ENCODE measurements at regions not wholly inside any gene's neighbourhood (a gene's known extent, or its start where the extent isn't known, plus 50 kb on each side); places are given as distances from the start of the nearest gene placed in this dataset.
"Not testable (repeated sequence)": the region's sequence is repeated elsewhere in the genome, so short reads cannot be mapped to it uniquely, and the experiment has no call there.

DNA sequence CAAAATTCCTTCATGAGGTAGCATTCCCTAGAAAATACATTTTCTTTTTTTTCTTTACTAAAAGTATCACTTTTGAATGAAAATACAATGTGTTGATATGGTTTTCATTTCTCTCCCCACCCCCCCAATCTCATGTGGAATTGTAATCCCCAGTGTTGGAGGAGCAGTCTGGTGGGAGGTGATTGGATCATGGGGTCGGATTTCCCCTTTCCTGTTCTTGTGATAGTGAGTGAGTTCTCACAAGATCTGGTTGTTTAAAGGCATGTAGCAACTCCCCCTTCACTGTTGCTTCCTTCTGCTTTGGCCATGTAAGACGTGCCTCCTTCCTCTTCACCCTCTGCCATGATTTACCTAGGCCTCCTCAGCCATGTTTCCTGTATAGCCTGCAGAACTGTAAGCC is 790.3 kb upstream of the KCND2 start:
- DNase-seq = no peak

DNA sequence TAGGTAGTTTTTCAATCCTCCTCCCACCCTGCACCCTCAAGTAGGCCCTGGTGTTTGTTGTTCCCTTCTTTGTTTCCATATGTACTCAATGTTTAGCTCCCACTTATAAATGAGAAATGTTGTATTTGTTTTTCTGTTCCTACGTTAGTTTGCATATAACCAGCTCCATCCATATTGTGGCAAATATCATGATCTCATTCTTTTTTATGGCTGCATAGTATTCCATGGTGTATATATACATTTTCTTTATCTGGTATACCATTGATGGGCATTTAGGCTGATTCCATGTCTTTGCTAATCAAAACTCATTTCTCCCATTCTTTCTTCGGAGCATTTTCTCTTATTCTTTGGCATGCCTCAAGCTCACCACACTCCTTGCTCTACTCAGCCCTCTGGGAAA is 789.6 kb upstream of the KCND2 start:
- DNase-seq = no peak

DNA sequence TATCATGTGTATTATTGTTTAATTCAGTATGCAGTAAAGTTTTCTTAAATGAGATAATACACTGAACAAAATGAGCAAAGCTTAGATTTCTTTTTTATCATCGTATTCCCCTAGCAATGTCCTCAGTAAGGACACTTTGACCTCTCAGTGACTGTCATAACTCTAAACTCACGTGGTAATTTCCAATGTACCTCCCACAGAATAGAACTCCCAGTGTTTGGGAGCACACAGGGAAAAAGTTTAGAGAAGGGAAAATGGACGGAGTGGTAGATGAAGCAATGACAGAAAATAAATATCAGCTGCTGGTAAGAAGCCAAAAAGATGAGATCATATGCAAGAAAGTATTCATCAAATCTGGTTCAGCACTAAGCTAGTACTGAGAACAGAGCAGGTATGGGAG is 758.6 kb upstream of the KCND2 start:
- DNase-seq = no peak

DNA sequence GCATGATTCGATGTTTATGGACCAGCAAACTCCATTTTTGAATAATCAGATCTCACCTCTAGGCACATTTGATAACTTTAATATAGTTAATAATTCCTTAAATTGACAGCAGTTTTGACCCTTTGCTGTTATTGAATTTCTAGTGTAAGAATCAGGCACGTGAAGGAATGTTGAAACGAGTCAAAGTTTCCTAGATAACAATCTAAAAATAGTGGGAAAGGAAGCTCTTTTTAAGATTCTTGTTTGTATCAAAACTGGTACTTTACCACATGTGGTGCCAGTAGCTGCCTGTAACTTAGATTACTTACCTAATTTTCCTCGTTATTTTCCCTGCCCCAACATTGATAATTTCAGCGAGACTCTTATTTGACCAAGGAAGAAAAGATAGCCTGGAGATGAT is 757.8 kb upstream of the KCND2 start:
- no peak for DNase-seq

DNA sequence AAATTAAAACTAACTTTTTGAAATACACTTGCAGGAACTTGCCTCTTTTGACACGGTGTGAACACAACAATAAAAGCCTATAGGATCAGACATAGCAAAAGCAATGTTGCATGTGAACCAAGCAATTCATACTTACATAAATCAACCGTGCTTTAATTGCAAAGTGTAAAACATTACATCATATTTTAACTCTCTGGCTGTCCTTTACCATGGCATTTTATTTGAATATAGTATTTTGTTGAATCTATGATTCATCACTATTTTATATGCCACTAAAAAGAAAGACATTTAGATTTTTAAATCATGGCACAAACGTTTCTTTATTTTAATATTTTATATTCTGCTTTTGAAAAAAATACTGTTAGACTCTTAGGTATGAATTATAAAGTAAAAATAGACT is 757.0 kb upstream of the KCND2 start:
- no peak for DNase-seq

DNA sequence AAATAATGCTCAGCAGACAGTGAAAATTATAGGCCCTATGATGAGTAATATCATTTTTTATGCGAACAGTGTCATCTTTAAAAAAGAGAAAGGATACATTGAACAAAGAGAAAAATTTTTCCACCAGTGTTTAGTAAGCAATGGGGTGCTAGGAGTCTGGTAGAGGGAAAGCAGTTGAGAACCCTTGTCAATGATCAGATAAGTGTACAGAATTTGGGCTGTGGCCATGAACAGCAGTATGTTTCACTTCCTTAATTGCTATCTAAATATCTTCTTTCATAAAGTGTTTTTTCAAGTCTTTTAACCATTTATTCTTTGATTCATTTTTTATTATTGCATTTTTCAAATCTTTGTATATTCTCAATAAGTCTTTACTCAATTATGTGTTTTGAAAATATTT is 750.7 kb upstream of the KCND2 start:
- DNase-seq = no peak

DNA sequence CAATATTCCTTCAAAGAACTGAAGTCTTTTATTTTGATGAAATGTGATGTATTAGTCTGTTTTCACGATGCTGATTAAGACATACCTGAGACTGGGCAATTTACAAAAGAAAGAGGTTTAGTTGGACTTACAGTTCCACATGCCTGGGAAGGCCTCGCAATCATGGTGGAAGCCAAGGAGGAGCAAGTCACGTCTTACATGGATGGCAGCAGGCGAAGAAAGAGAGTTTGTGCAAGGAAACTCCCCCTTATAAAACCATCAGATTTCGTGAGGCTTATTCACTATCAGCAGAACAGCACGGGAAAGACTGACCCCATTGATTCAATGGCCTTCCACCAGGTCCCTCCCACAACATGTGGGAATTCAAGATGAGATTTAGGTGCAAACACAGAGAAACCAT is 750.3 kb upstream of the KCND2 start:
- no peak for DNase-seq

DNA sequence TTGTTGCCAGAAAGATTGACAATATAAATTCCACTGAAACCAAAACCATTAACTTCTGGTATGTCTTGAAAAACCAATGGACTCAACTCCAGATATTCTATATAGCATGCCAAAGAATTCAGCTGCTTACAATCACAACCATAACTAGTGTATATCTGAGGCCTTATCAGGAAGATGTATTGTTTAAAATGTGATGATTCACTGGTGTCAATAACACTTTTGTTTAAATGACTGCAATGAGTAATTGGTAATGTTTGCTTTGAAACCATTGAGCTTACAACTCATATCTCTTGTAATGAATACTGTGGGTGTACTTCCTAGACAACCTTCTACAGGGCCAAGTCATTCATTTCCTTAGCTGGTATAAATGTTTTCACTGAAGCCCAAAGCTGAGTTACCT is 727.9 kb upstream of the KCND2 start:
- DNase-seq = no peak

DNA sequence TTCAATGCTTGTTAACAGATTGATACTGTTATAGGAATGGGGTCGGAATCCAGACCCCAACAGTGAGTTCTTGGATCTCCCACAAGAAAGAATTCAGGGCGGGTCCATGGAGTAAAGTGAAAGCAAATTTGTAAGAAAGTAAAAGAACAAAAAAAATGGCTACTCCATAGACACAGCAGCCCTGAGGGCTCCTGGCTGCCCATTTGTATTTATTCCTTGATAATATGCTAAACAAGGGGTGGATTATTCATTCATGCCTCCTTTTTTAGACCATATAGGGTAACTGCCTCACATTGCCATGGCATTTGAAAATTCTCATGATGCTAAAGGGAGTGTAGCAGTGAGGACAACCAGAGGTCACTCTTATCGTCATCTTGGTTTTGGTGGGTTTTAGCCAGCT is 717.2 kb upstream of the KCND2 start:
- DNase-seq = no peak

DNA sequence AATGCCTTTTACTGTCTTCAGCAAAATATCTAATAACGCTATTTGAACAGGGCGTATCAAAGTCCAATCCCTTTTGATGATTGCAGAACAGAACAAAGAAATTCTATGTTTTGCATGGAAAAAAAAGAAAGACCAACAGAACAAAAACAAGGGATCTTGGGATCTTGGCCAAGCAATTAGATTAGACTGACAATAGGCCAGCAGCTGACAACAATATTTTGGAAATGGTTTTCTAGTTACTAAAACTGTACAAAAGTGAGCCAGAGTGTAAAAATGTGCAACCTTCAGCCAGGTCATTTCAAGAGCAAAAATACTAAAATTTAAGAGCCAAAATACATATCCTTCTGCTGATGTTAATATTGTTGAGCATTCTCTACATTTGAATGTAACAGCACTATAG is 716.5 kb upstream of the KCND2 start:
- DNase-seq = no peak

DNA sequence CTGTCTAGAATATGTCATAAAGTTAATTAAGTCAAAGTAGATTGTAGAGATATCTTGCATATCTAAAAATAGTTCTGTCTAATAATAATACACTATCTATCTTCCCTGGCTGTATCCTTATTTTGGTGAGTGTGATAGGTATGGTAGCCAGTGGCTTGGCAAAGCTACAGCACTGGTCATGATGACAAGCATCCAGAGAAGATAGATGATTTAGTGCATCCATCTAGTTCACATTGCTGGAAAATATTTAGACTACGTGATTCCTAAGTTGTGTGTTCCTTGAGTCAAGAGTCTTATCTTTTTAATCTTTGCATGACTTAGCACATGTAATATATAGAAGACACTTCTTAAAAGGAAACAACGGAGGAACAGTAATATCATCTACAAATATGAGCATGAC is 711.2 kb upstream of the KCND2 start:
- DNase-seq = no peak

DNA sequence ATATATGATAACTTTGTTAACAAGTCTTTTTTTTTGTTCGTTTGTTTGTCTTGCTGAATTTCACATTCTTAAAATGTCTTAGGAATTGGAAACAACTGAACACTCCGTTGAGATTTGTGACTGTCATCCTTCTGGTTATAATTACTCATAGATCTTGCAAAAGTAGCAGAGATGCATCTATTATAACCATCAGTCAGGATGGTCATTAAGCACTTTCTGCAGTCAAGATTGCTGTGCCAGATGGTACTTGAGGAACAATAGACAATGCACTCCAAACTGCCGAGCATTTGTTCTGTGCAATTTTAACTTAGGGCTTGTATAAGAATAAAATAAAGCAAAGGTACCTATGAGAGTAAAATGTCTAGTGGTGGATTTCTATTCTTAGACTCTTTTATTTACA is 710.1 kb upstream of the KCND2 start:
- no peak for DNase-seq

DNA sequence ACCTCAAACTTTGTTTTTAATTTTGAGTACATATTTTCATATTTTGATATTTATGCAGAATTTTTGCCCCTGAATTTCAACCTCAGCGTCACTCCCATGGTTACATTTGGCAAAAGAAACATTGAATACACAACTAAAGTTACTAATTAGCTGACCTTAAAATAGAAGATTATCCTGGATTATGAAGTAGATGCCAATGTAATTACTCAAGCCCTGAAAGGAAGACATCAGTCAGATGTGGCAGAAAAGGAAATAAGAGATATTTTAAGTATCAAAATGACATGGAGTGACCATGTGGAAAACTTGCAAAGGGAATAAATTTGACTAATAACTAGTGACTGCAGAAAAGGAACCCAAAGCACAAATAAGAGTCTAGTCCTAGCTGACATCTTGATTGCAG is 701.3 kb upstream of the KCND2 start:
- DNase-seq = no peak

DNA sequence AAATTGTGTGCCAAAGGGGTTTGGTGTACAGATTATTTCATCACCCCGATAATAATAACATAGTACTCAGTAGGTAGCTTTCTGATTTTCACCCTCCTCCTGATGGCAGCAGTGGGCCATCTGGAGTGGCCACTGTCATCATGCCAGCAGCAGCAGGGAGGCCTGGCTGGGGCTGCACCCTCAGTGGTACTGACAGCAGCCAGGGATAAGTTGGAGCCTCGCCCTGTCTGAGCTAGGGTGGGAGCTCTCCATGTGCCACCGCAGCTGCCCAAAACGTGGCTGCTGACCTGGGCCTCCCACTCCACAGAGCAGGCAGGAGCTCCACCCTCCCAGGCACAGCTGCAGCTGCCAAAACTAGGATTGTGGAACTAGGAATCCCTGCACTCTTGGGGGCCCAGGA is 700.8 kb upstream of the KCND2 start:
- peak in 1 of 2 experiments; percentile 6 for DNase-seq

DNA sequence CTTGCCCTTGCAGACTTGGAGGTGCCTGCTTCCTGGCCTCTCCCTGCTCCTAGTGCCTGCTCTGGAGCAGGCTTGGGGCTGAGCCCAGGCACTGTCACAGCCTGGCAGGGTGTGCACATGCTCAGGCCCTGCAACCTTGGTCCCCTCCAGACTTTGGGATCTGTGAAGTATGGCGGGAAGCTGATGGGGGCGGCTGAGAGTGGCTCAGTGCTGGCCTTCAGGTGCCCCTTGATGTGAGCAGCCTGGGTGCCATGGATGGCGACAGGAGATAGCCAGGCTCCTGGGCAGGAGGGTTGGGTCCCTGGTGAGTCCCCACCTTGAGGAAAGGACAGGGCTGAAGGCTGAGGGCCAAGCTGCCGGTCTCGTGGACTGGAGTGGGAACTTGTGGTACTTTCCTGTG is 700.4 kb upstream of the KCND2 start:
- DNase-seq = no peak

DNA sequence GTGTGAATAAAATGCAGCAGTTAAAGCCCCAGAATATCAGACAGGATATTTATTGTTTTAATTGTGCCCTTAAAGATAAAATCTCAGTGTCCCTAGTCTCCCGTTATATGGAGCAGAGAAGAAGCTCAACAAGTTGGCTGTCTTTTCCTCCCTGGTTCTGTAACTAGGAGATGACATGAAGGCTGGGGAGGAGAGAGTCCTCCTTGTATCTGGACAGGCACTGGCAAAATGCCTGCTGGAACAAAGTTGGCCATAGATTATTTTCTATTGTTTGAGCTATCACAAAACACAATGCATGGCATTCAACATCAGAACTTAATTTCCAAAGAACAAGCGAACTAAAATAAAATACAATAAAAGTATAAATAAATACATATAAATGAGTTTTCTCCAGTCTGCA is 694.9 kb upstream of the KCND2 start:
- DNase-seq = no peak

DNA sequence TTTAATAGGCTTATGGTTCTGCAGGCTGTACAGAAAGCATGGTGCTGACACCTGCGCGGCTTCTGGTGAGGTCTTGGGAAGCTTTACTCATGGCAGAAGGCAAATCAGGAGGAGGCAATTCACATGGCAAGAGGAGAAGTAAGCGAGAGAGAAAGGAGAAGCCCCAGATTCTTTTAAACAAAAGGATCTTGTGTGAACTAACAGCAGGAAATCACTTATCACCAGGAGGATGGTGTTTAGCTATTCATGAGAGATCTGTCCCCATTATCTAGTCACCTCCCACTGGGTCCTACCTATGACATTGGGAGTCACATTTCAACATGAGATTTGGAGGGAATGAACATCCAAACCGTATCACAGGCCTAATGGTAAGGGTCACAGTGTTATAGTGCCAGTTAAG is 678.0 kb upstream of the KCND2 start:
- DNase-seq = no peak

DNA sequence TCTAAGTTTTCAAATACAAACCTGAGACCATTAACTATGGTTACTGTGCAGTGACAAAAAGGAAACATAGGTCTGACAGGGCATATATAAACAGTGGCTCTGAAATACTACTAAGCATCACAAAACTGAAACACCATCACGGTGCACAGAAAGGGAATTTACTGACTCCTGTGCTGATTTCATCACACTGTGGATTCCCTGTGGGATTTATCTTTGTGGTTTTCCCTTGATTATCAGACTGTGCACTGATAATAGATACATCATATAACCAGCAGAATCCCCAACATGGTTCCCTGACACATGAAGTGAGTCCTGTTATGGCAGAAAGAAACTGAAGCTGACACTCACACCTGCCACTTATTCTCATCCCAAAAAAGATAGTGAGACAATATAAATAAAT is 676.3 kb upstream of the KCND2 start:
- no peak for DNase-seq

DNA sequence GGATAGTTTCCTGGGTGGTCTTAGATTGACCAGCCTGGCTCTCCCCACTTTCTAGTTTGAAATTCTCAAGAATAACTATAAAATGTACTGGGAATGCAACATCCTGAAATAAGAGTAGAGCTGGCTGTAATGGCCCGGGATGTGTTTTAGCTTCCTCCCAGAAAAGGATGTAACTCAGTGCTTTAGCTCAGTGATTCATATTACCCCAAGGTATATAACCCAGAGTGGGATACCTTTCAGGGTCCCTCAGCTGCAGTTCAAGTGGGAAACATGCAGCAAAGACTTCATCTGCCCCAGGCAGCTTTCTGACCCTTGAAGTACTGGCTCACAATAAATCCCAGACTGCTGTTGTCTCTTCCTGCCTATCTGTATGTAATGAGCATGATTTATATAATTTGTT is 666.7 kb upstream of the KCND2 start:
- DNase-seq = no peak

DNA sequence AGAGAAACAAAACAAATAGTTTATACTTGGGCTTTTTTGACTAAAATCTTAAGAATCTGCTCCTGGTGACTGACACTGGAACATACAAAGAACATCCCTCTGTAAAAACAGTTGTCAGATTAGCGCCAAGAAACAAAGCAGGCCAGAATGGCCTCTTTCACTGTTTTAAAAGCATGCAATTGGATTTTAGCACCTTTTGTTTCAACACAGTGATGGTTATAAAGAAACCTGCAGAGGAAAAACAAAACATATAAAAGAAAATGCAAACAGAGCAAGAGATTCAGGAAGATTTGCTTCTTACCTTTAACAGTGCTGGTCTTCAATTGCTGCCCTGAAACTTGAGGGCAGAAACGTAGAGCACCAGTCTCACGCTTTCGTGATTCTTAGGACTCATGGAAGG is 652.2 kb upstream of the KCND2 start:
- DNase-seq = no peak

DNA sequence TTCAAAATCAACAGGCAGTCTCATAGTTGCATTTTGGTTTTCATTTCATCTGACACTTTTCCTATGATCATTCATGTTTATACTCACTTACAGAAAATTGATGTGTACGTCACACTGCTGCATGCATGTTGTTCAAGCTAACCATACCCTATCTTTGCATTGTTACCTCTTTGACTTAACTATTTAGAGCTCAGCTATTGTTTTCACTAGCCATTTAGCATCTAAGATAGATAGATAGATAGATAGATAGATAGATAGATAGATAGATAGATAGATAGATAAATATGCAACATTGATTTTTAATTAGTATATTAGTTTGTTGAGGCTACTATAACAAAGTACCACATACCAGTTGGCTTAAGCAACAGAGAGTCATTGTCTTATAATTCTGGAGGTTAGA is 649.5 kb upstream of the KCND2 start:
- no peak for DNase-seq

DNA sequence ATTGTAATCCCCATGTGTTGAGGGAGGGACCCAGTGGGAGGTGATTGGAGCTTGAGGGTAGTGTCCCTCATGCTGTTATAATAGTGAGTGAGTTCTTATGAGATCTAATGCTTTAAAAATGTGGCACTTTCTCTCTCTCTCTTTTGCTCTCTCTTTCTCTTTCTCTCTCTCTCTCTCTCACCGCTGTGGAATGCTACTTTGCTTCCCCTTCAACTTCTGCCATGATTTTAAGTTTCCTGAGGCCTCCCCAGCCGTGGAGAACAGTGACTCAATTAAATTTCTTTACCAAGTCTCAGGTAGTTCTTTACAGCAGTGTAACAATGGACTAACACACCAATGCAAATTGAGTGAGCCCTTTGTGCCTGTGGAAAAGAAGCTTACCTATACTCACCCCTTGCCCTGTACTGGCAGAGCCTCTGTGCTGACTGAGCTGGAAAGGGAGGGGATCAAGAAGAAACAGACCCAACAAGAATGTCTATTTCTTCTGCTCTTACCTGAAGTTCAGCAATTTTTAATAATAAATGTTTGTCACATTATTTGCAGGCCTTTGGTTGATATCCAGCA is 642.5 kb upstream of the KCND2 start:
- DNase-seq = no peak

DNA sequence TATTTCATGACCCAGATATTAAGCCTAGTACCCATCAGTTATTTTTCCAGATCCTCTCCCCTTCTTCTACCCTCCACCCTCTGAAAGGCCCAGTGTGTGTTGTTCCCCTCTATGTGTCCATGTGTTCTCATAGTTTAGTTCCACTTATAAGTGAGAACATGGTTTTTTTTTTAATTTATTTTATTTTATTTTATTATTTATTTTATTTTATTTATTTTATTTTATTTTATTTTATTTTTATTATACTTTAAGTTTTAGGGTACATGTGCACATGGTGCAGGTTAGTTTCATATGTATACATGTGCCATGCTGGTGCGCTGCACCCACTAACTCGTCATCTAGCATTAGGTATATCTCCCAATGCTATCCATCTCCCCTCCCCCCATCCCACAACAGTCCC is 639.2 kb upstream of the KCND2 start:
- not testable (repeated sequence) for DNase-seq

DNA sequence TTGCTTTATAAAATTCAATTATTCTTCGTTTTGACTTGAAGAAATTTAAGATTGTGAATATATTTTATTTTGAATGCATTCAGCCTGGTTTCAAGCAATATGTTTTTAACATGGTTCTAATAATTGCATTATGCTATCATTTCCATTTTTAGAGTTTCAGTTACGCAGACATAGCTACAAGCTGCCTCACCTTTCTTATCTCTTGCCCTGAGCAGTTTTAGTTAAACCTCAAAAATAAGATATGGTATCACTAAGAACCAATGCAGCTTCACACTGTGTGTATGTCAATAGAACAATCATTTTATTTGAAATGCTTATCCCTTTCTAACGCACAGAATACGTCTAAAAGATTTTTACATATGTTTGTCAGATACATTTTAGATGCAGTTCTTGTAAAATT is 632.6 kb upstream of the KCND2 start:
- no peak for DNase-seq

DNA sequence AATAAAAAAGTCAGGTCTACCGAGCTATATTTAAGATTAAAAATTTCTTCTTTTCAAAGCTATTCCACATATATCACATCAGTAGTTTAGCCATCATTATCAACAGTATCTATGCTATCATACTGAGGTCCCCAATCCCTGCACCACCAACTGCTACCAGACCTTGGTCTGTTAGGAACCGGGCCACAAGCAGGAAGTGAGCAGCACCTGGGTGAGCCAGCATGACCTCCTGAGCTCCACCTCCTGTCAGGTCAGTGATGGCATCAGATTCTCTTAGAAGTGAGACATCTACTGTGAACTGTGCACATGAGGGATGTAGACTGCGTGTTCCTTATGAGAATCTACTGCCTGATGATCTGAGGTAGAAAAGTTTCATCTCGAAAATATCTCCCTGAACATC is 632.1 kb upstream of the KCND2 start:
- no peak for DNase-seq

DNA sequence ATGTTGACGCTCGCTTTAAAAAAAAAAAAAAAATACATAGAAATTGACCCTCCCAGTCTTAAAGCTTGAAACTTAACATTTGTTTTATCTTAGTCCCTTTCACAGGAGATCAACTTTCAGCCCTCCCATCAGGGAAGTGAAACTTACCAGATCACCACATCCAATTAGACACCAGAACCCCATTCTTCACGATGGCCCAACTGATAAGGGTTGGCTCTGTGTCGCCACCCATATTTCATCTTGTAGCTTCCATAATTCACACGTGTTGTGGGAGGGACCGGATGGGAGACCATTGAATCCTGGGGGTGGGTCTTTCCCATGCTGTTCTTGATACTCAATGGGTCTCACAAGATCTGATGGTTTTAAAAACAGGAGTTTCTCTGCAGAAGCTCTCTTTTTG is 629.4 kb upstream of the KCND2 start:
- DNase-seq = no peak
